ENCODE measurements at regions not wholly inside any gene's neighbourhood (a gene's known extent, or its start where the extent isn't known, plus 50 kb on each side); places are given as distances from the start of the nearest gene placed in this dataset.

DNA sequence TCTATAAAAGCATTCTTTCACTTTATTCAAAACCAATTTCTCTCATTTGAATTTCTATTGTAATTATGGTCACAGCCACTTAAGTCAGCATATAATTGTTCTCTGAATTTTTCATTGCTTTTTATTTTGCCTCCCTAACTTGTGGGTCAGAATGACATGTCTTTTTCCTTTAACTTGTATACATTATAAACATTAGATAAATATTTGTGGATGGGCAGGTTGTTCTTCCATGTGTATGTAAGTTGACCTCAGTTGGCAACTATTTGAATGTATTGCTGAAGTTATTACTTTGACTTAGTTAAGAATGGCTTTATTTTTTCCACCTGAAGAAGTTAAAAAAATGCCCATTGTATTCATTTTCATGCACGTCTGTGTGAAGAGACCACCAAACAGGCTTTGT, 83.0 kb upstream of the MAP3K7 start:
- TF ChIP-seq CTCF (IDR thresholded peaks at IDR 0.05) (no peak), POLR2A (IDR thresholded peaks at IDR 0.05) (no peak)
